Lower leg skin (tissue), 3 donors: ENCODE measurements at regions not wholly inside any gene's neighbourhood (a gene's known extent, or its start where the extent isn't known, plus 50 kb on each side); places are given as distances from the start of the nearest gene placed in this dataset.

Source experiments
- CTCF ChIP-seq, 3 donors: fragments of 450-650 bp; IDR thresholded peaks; one replicate each; pipeline ENCODE4 v1.5.1; 2016; ENCODE audit warnings: antibody characterized with exemption in 3 of 3, mild to moderate bottlenecking in 3 of 3, moderate library complexity in 2 of 3
- POLR2A ChIP-seq, 2 donors: fragments of 450-650 bp; IDR thresholded peaks; one replicate each; pipeline ENCODE4 v1.6.1; 2016 to 2017; ENCODE audit warnings: antibody characterized with exemption in 2 of 2, mild to moderate bottlenecking in 1 of 2, moderate library complexity in 1 of 2

- TF ChIP-seq CTCF (IDR thresholded peaks at IDR 0.05) = no peak
- no peak for TF ChIP-seq POLR2A (IDR thresholded peaks at IDR 0.05)
These were observed 885.7 kb downstream of the NR2F1-AS1 start for GRCh38 chr5:92695123-92696003.
